HEK293T (cell line): ENCODE measurements at regions not wholly inside any gene's neighbourhood (a gene's known extent, or its start where the extent isn't known, plus 50 kb on each side); places are given as distances from the start of the nearest gene placed in this dataset.
"Not testable (repeated sequence)": the region's sequence is repeated elsewhere in the genome, so short reads cannot be mapped to it uniquely, and the experiment has no call there.

ENCODE experiments used
- CTCF ChIA-PET: fragments of 350-600 bp; formaldehyde crosslinking; extraction: SDS; loops from one replicate; lab custom pipeline; 2021; ENCODE audit warnings: antibody characterized with exemption, inconsistent platforms; lab: Yijun Ruan, JAX
- POLR2A ChIA-PET: fragments of 350-600 bp; formaldehyde crosslinking; extraction: SDS; loops from one replicate; lab custom pipeline; 2020; ENCODE audit warnings: antibody characterized with exemption, inconsistent platforms; lab: Yijun Ruan, JAX
- DNase-seq: peaks from one replicate; pipeline ENCODE4 v3.0.0; 2012; ENCODE audit warnings: mixed read lengths; ENCODE audit errors: extremely low spot score

DNA sequence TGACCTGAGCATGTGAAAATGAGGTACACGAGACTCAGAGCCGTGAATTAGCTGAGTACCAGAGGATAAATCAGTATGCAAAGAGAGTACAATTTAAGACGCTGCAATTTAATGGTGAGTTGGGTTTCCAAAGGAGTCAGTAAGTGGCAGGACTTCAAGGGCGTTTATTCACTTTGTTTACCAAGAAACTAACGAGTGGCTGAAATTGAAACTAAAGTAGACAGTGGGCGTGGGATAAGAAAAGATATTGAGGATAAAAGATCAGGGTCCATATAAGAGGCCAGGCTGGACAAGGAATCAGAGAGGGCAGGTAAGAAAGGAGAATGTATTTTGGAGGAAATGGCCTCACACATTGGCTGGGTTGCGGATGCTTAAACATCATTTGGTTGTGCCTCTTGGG, 346.9 kb upstream of the SPATA31A3 start:
- POLR2A ChIA-PET, DNase-seq, CTCF ChIA-PET: not testable (repeated sequence)

DNA sequence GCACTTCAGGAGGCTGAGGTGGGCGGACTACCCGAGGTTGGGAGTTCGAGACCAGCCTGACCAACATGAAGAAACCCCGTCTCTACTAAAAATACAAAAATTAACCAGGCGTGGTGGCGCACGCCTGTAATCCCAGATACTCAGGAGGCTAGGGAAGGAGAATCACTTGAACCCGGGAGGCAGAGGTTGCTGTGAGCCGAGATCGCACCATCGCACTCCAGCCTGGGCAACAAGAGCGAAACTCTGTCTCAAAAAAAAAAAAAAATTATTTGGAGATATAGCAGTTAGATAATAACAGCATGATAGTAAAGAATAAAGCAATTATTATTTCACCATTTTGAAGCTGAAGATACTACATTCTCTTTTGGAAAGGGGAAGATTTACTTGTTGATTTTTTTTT, 345.9 kb upstream of the SPATA31A3 start:
- POLR2A ChIA-PET, CTCF ChIA-PET, DNase-seq: not testable (repeated sequence)

DNA sequence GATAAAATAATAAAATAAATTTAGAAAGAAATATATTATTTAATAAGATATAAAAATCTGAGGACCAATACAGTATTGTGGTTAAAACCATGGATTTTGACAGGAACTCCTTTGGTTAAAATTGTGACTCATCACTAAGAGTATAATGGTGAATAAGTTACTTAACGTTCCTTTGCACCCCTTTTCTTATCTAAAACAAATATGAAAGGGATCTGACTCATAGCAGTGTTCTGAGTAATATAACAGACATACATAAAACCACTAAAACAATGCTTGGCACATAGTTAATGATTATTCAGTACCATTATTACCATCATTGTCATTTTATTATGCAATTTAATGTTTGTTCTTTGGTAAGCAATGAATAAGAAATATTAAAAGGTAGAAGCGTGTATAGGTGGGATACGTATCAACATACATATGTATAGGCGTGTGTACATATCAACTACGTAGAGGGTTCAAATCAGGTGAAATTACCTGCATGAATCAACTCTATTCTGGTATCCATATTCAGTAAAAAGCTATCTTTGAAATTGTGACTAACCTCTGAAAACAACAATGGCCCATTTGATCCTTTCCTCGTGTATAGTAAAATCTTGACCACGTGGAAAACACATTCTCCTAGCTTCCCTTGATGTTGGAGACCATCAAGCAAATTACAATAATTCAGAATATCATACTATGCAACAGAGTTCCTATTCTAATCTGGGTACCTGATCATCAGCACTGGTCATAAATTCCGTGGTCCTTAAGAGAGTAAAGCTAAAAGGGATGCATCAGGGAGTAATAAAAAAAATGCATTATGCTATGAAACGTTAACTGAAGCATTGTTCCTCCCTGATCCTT, 342.6 kb upstream of the SPATA31A3 start:
- POLR2A ChIA-PET, CTCF ChIA-PET, DNase-seq: not testable (repeated sequence)

DNA sequence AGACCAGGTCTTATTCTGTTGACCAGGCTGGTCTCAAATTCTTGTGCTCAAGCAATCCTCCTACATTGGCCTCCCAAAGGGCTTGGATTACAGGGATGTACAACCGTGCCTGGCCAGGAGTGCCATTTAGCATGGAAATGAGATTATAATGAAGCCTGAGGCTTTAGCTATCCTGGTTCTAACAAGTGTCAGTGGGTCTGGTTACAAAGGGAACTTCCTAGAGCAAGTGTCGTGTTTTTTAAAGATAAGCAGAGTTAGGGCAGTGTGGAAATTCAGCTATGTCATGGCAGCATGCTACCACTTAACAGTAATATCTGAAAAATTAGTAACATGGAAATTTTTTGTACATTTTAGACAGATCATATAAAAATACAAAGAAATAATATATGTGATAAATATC, 339.3 kb upstream of the SPATA31A3 start:
- POLR2A ChIA-PET, CTCF ChIA-PET, DNase-seq: not testable (repeated sequence)

DNA sequence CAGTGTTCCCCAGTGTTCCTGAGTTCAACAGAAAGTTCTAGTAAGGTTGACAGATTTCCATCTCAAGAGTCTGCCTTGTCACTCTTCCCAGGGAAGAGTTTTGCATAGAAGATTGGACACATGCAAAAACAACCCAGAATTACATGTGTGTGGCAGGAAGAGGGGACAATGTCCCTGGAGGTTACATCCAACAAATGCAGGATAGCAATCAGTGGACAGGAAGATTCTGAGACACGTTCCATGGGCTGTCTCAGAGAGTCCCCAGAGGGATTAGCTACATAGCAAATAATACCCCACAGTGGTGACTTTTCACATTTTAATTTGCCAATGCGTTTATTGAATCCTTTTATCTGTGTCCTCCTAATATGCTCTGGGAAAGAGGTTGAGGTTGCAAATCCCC, 321.1 kb upstream of the SPATA31A3 start:
- CTCF ChIA-PET, POLR2A ChIA-PET, DNase-seq: not testable (repeated sequence)

DNA sequence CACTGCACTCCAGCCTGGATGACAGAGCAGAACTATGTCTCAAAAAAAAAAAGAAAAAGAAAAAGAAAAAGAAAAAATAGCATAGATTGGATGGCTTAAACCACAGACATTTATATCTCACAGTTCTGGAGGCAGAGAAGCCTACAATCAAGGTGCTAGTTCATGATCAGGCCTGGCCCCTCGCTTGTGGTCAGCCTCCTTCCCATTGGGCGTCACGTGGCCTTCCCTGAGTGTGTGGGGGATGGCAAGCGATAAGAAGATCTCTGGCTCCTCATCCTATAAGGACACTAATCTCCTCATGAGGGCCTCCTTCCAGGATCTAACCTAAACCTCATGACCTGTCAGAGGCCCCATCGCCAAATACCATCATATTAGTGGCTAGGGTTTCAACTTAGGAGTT, 320.2 kb upstream of the SPATA31A3 start:
- POLR2A ChIA-PET, CTCF ChIA-PET, DNase-seq: not testable (repeated sequence)

DNA sequence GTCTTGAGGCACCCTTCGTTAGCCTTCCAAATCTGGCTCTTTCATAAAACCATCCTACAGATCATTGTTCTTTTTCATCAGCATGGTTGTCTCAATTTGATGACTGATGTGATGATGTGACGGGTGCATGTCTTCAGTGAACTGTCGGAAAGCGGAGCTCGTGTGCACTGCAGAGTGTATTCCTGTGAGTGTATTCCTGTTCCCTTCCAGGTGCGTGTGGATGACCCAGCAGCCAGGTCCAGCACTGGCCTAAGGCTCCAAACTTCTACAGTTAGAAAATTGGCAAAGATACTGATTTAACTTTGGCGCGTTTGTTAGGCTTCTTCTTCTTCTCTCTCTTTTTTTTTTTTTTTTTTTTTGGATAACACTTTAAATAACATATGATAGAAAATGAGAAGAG, 314.8 kb upstream of the SPATA31A3 start:
- DNase-seq, CTCF ChIA-PET, POLR2A ChIA-PET: not testable (repeated sequence)

DNA sequence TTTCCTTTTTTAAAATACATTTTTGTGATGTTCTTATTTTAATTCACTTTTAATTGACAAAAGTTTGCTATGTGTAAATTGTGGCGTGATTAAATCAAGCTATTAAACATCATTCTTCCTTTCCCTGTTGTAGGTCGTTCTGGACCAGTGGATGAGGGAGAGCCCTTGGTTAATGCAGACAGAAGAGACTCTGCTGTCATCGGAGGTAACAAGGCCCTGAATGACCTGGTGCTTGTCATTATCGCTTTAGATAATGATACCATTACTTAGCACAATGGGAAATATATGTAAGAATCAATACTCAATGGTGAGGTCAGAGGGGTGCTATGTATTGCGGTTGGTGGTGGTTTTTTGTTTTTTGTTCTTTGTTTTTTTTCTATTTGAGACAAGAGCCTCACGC, 296.4 kb upstream of the SPATA31A3 start:
- CTCF ChIA-PET, POLR2A ChIA-PET, DNase-seq: not testable (repeated sequence)

DNA sequence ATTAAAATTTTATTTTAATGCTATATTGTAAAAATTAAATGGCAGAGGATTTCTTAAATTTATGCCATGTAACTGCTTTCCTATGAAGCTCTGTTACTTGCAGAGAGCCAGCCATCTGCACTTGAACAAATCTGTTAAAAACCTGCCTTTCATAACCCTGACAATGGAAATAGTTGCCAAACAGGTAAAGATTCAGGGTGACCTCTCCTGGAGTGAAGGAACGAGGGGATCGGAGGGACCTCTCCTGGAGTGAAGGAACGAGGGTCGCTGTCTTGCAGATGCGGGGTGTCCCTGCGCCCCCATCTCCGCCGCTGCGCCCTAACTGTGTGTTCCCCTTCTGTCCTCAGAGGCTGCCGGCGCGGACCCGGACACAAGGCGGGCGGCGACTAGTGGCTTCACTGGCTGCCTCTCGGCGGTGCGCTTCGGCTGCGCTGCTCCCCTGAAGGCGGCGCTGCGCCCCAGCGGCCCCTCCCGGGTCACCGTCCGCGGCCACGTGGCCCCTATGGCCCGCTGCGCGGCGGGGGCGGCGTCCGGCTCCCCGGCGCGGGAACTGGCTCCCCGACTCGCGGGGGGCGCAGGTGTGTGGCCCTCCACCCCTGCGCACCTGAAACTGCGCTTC, 295.9 kb upstream of the SPATA31A3 start:
- DNase-seq, CTCF ChIA-PET, POLR2A ChIA-PET: not testable (repeated sequence)

DNA sequence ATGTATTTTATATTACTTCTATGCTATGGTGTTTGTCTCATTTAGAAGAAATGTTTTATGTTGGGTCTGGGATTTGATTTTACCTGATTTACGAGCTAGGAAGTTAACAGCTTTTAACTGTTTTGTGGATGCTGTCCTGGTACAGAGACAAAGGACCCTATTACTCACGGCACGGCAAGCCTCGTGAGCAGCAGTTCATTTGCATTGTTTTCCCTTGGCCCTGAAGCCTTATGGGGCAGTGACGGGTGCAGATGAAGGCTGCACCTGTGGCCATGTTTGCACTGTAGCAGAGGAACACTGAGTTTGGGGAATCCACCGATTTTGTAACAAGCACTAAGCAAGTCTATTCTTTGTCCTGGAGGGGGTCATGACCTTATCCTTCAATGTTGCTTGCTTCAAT, 291.9 kb upstream of the SPATA31A3 start:
- DNase-seq, CTCF ChIA-PET, POLR2A ChIA-PET: not testable (repeated sequence)

DNA sequence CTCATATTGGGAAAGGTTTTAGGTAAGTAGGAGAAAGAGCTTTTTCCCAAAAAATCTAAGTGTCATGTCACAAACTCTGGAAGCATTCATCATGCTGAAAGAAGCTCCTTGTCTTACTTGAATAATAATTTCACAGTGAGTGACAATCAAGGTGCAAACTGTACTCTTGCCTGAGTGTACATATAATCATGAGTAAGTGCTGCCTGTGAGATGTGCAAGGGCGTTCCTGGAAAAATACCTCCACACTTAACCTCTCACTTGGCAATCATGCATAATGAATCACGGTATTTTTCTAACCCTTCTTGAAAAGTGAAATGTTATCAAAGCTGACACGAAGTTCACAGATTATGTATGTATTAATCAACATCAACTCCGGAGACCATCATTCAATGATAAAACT, 289.2 kb upstream of the SPATA31A3 start:
- DNase-seq, CTCF ChIA-PET, POLR2A ChIA-PET: not testable (repeated sequence)

DNA sequence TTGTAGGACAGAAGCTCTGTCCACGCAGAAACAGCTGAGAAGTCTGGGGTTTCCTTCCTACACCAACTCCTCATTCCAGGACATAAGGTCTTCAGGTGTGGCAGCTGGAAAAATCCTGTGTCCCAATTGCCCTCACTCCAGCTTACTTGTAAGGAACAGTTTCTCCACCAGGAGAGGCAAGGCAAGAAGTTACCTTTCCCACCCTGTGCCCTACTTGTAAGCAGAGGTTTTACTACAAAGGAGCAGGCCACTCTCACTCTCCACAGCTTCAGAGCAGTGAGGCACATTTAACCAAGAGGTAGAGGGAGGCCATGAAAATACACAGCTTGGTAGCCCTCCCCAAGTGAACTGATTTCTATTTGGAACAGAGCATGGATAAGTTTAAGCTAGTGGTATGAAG, 277.3 kb upstream of the SPATA31A3 start:
- DNase-seq, CTCF ChIA-PET, POLR2A ChIA-PET: not testable (repeated sequence)

DNA sequence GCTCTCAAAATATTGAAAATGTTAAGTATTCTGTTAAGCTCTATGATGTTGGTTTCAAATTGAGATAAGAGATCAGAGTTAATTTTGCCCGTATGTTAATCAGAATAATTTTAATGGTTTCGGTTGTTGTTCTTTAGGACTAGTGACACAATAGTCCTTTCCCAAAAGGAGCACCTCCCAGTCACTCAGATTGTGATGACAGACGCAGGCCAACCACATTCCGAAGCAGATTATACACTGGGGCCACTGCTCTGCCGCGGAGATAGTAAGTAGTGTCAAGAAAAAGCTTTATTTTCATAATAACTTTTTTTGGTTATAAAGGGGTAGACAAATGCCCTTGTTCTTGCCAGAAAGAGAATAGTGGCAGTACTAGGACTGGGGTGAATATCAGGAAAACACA, 265.5 kb upstream of the SPATA31A3 start:
- POLR2A ChIA-PET, CTCF ChIA-PET, DNase-seq: not testable (repeated sequence)

DNA sequence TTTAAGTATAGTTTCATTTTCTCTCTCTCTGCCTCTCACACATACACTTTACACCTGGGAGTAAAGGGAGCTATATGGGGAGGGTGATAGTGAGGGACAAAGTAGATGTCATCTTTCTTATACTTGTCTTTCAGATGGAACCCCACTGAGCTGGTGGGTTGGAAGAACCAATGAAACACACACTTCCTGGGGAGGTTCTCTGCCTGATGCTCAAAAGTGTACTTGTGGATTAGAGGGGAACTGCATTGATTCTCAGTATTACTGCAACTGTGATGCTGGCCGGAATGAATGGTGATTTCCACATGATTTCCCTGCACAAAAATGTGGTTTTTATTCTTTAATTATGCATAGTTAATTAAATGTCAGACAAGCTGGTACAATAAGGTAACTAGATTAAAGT, 256.6 kb upstream of the SPATA31A3 start:
- DNase-seq, POLR2A ChIA-PET, CTCF ChIA-PET: not testable (repeated sequence)

DNA sequence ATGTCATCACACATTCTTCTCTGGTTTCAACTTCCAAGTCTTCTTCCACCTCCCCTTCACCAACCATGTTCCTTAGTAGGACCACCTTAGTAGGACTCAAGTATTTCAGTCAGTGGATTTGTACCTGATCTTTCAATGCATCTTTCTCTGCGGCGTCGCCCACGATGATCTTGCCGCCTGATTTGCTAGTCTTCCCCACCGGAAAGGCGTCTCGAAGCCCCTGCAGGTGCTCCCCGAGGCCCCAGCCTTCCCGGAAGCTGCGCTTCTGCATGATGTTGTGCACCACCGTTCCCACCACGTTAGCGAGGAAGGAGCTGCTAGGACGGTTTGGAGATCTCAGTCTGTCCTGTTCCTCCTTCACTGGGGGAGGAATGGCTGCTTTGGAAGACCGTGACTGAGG, 219.7 kb upstream of the SPATA31A3 start:
- CTCF ChIA-PET, POLR2A ChIA-PET, DNase-seq: not testable (repeated sequence)

DNA sequence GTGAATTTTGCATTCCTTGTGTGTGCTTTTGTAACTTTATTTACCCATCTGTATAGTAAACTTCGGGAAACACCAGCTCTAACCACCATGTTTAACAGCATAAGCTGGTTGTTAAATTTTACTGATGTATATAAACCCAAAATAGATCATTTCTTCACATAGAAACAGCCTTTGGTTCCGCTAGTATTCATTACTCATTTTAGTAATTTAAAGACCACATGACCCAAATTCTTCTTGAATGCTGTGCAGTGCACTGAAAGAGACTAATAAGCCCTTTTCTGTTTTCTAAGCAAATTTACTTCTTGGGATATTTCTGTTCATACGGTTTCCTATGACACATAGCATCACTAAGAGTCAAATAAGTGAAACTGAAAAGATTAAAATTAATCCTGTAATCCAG, 218.5 kb upstream of the SPATA31A3 start:
- DNase-seq, POLR2A ChIA-PET, CTCF ChIA-PET: not testable (repeated sequence)

DNA sequence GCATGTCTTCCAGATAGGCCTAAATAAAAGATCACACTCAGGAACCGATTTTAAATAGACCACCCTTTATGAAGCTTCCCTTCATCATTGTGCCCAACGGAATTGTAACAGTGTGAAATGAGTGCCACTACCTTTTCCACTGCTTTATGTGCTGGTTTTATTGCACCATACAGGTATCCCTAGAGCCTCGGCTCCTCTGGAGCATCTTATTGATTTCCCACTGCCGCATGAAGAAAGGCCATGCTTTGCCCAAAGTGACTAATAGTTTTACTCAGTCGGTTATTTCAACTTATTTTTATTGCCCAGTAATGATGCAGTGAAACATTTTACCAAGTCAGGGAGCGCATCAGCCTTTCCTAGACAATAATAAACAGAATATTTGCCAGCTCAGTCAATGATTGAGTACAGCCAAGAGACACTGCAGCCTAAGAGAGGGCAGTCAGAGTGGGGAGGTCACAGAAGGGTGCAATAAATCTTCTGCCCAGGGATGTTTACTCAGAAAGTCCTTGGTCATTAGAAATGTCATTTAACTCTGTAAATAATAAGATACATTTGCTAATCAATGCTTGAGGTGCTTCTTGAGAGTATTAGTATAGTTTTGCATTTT, 216.6 kb upstream of the SPATA31A3 start:
- CTCF ChIA-PET, DNase-seq, POLR2A ChIA-PET: not testable (repeated sequence)

DNA sequence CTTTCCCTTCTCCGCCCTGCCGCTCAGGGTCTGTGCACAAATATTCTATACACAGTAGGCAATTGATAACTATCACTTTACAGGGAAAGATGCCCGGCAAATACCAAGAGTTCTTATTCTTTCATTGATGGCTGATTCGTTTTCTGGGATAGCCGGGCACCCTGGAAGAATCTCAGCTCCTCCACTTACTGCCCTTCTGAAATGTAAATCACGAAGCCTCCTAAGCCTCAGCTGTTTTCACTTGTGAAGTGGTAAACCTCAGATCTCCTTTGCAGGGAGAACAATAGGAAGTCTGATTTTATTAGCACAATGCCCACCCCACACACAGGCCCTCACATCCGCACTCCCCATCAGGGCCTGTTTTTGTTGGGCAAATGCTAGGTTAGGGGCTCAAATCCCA, 203.8 kb upstream of the SPATA31A3 start:
- POLR2A ChIA-PET, DNase-seq, CTCF ChIA-PET: not testable (repeated sequence)

DNA sequence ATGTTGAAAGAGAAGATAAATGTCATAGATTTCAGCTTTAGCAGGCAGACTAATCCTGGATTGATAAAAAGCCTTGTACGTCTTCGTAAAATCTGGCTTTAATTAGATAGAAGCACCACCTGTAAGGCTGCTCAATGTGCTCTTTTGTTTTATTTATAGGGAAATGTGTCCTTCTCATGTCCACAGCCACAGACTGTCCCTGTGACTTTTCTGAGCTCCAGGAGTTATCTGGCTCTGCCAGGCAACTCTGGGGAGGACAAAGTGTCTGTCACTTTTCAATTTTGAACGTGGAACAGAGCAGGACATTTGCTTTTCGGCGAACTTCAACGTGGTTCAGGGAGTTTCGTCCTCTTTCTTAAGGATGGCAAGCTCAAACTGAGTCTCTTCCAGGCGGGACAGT, 203.0 kb upstream of the SPATA31A3 start:
- CTCF ChIA-PET, POLR2A ChIA-PET, DNase-seq: not testable (repeated sequence)
